ENCODE measurements at regions not wholly inside any gene's neighbourhood (a gene's known extent, or its start where the extent isn't known, plus 50 kb on each side); places are given as distances from the start of the nearest gene placed in this dataset.

DNA sequence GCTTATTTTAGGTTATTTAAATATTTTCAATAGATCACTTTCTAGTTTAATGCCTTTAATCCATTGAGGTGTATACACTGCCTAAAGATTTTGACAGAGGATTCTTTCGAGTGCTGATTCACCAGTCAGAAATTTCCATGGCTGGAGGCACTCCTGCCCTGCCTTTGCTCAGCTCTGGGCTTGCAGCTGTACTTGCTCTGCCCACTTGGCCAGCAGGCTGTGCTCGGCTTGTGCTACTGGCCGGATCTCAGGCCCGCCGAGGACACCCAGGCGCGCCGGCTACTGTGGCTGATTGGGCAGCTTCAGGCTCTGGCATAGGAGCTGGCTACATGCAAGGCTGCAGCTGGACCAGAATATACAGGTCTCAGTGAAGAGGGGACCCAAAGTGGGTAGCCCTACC lies 675.1 kb upstream of the MMS22L start:
- Histone ChIP-seq H3K4me2 (ENCODE audit: low read depth, low read length, poor library complexity, severe bottlenecking) (no peak overlapping the region), H3K4me3 (ENCODE audit: low read length, poor library complexity, severe bottlenecking) (no peak overlapping the region), H3K4me1 (ENCODE audit: insufficient read depth, low read length, poor library complexity, severe bottlenecking) (no peaks in the 10 kb centered on the region)

DNA sequence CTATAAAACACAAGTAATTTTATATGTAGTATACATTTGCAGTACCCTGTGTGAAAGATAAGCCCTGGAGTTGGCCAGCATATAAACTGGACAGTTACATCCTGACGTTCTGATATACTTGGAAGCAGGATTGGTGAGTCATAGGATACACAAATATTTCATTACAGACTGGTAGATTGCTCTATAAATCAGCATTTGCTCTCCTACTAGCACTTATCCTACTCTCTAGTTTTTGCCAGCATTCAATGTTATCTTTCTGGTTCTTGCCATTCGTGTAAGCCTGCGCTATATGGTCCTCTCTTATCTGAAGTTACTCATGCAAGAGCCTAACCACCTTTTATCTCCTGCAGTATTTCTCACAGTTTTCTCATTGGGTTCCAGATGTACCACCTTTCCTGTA lies 680.2 kb upstream of the MMS22L start:
- Histone ChIP-seq H3K4me2 (ENCODE audit: low read depth, low read length, poor library complexity, severe bottlenecking) (no peak overlapping the region), H4K20me1 (ENCODE audit: insufficient read depth, low read length, poor library complexity, severe bottlenecking) (no peaks in the 10 kb centered on the region), H3K4me3 (ENCODE audit: low read length, poor library complexity, severe bottlenecking) (no peak overlapping the region), H3K36me3 (ENCODE audit: insufficient read depth, low read length) (no peaks in the 10 kb centered on the region), H3K9me2 (replicated peaks; ENCODE audit: low read depth, low read length) (no peaks in the 10 kb centered on the region), H3K27me3 (ENCODE audit: insufficient read depth, low read length, poor library complexity, severe bottlenecking) (no peaks in the 10 kb centered on the region), H3K9me3 (ENCODE audit: insufficient read depth, low read depth, low read length) (no peaks in the 10 kb centered on the region), H3K4me1 (ENCODE audit: insufficient read depth, low read length, poor library complexity, severe bottlenecking) (no peaks in the 10 kb centered on the region), H3K9ac (ENCODE audit: low read depth, low read length, poor library complexity, severe bottlenecking) (no peak overlapping the region), H2AFZ (ENCODE audit: low read length) (no peak overlapping the region), H3K79me2 (ENCODE audit: insufficient read depth, low read length) (no peaks in the 10 kb centered on the region), H3F3A (ENCODE audit: low read depth) (no peaks in the 10 kb centered on the region)
- TF ChIP-seq EZH2phosphoT487 (IDR thresholded peaks at IDR 0.05; ENCODE audit: borderline replicate concordance), result no peak
- TF ChIP-seq, protein P1, sequence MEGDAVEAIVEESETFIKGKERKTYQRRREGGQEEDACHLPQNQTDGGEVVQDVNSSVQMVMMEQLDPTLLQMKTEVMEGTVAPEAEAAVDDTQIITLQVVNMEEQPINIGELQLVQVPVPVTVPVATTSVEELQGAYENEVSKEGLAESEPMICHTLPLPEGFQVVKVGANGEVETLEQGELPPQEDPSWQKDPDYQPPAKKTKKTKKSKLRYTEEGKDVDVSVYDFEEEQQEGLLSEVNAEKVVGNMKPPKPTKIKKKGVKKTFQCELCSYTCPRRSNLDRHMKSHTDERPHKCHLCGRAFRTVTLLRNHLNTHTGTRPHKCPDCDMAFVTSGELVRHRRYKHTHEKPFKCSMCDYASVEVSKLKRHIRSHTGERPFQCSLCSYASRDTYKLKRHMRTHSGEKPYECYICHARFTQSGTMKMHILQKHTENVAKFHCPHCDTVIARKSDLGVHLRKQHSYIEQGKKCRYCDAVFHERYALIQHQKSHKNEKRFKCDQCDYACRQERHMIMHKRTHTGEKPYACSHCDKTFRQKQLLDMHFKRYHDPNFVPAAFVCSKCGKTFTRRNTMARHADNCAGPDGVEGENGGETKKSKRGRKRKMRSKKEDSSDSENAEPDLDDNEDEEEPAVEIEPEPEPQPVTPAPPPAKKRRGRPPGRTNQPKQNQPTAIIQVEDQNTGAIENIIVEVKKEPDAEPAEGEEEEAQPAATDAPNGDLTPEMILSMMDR (conservative IDR thresholded peaks at IDR 0.05; ENCODE audit: low read length), result no peak

More for the DNA sequence above, 675.1 kb upstream of the MMS22L start:
- Histone ChIP-seq H3K27me3 (ENCODE audit: insufficient read depth, low read length, poor library complexity, severe bottlenecking) (no peaks in the 10 kb centered on the region), H3F3A (ENCODE audit: low read depth) (no peaks in the 10 kb centered on the region), H3K9ac (ENCODE audit: low read depth, low read length, poor library complexity, severe bottlenecking) (no peak overlapping the region), H3K9me2 (replicated peaks; ENCODE audit: low read depth, low read length) (no peaks in the 10 kb centered on the region), H3K79me2 (ENCODE audit: insufficient read depth, low read length) (no peaks in the 10 kb centered on the region), H4K20me1 (ENCODE audit: insufficient read depth, low read length, poor library complexity, severe bottlenecking) (no peaks in the 10 kb centered on the region), H3K9me3 (ENCODE audit: insufficient read depth, low read depth, low read length) (no peaks in the 10 kb centered on the region), H3K36me3 (ENCODE audit: insufficient read depth, low read length) (no peaks in the 10 kb centered on the region), H2AFZ (ENCODE audit: low read length) (no peak overlapping the region)
- TF ChIP-seq EZH2phosphoT487 (IDR thresholded peaks at IDR 0.05; ENCODE audit: borderline replicate concordance), result no peak
- TF ChIP-seq, protein P1 (conservative IDR thresholded peaks at IDR 0.05; ENCODE audit: low read length), result no peak

DNA sequence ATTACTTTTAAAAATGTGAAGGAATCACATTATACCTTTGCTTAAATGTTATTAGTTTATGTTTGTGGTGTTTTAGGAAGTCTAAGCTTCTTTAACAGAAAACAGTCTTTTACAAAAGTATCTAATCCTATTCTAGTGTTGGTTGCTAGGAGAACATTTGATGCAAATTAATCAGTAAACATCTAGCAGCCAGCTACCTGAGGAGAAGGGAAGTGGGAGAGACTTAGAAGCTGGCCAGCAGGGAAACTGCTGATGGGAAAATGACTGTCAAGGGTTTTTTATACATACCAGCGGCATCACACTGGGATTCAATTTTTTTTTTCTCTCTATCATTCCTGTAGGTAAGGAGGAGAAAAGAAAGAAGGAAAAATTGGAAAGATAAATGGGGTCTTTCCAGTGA lies 686.0 kb upstream of the MMS22L start:
- Histone ChIP-seq H3K79me2 (ENCODE audit: insufficient read depth, low read length) (no peaks in the 10 kb centered on the region), H4K20me1 (ENCODE audit: insufficient read depth, low read length, poor library complexity, severe bottlenecking) (no peaks in the 10 kb centered on the region), H3K9me3 (ENCODE audit: insufficient read depth, low read depth, low read length) (no peaks in the 10 kb centered on the region), H3K4me1 (ENCODE audit: insufficient read depth, low read length, poor library complexity, severe bottlenecking) (no peaks in the 10 kb centered on the region), H3K36me3 (ENCODE audit: insufficient read depth, low read length) (no peaks in the 10 kb centered on the region), H3F3A (ENCODE audit: low read depth) (no peaks in the 10 kb centered on the region), H3K9me2 (replicated peaks; ENCODE audit: low read depth, low read length) (no peaks in the 10 kb centered on the region), H3K4me3 (ENCODE audit: low read length, poor library complexity, severe bottlenecking) (no peak overlapping the region), H2AFZ (ENCODE audit: low read length) (no peak overlapping the region), H3K27me3 (ENCODE audit: insufficient read depth, low read length, poor library complexity, severe bottlenecking) (no peaks in the 10 kb centered on the region), H3K4me2 (ENCODE audit: low read depth, low read length, poor library complexity, severe bottlenecking) (no peak overlapping the region), H3K9ac (ENCODE audit: low read depth, low read length, poor library complexity, severe bottlenecking) (no peak overlapping the region)
- TF ChIP-seq, protein P1 (conservative IDR thresholded peaks at IDR 0.05; ENCODE audit: low read length), result no peak
- TF ChIP-seq EZH2phosphoT487 (IDR thresholded peaks at IDR 0.05; ENCODE audit: borderline replicate concordance), result no peak
